ENCODE measurements at regions not wholly inside any gene's neighbourhood (a gene's known extent, or its start where the extent isn't known, plus 50 kb on each side); places are given as distances from the start of the nearest gene placed in this dataset.

DNA sequence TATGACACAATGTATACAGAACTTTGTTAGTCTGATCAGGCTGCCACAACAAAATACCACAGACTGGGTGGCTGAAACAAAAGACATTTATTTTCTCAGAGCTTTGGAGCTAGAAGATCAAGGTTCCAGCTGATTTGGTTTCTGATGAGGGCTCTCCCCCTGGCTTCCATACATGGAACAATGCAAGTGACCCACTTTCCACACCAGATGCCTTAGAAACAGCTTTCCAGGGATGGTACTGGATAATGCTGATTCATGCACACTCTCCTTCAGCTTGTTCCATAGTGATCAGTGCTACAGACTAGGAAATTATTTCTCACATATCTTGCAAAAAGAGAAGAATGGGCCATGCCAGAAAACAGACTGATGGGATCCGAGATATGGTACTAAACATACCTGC lies 1274.9 kb upstream of the SORCS1 start:
- TF ChIP-seq, protein P1, sequence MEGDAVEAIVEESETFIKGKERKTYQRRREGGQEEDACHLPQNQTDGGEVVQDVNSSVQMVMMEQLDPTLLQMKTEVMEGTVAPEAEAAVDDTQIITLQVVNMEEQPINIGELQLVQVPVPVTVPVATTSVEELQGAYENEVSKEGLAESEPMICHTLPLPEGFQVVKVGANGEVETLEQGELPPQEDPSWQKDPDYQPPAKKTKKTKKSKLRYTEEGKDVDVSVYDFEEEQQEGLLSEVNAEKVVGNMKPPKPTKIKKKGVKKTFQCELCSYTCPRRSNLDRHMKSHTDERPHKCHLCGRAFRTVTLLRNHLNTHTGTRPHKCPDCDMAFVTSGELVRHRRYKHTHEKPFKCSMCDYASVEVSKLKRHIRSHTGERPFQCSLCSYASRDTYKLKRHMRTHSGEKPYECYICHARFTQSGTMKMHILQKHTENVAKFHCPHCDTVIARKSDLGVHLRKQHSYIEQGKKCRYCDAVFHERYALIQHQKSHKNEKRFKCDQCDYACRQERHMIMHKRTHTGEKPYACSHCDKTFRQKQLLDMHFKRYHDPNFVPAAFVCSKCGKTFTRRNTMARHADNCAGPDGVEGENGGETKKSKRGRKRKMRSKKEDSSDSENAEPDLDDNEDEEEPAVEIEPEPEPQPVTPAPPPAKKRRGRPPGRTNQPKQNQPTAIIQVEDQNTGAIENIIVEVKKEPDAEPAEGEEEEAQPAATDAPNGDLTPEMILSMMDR (conservative IDR thresholded peaks at IDR 0.05; ENCODE audit: low read length), result no peak
- no peak for TF ChIP-seq EZH2phosphoT487 (IDR thresholded peaks at IDR 0.05; ENCODE audit: borderline replicate concordance)

Measured in Loucy (cell line).